DMS153 treated with DMSO at 0.1 percent for 48 hours (cell line): ENCODE measurements at regions not wholly inside any gene's neighbourhood (a gene's known extent, or its start where the extent isn't known, plus 50 kb on each side); places are given as distances from the start of the nearest gene placed in this dataset.
"Not testable (repeated sequence)": the region's sequence is repeated elsewhere in the genome, so short reads cannot be mapped to it uniquely, and the experiment has no call there.

Experiments used
- DNase-seq: peaks from one replicate; lab custom pipeline; 2025; ENCODE audit not compliant: unreplicated experiment; lab: John Stamatoyannopoulos, UW

DNA sequence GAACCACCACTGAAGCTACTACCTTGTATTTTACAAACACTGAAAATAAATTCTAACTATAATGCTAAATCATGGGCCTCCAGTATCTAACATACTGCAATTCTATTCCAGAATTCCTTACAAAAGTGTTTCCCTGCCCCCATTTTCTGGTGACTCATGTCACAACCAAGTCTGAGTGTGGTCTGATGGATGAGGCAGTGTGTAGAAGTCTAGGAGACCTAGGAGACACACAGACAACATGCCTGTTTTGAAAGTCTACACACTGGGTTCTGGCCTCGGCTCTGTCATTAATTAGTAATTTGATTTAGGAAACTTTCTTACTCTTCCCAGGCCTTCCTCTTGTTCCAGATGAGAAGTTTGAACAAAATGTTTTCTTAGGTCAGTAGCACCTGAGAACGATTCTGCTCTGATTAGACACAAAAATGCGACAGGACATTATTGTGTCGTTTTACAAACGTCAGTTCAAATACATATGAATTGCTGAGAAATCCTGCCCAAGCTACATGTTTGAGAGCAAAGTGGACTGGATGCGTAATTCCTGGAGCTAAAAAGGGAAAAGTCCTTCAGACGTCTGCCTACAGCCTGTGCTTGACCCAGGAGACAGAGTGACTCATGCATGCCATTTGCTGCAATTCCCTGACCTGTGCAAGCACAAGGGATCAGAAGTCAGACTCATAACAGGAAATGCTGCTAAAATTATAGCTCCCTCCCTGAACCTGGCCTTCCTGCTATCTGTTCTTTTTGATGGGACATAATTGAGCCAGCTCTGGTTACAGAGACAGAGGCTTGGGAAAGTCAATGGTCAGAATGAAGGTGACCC, 494.4 kb downstream of the SOX11 start:
- no peak for DNase-seq

DNA sequence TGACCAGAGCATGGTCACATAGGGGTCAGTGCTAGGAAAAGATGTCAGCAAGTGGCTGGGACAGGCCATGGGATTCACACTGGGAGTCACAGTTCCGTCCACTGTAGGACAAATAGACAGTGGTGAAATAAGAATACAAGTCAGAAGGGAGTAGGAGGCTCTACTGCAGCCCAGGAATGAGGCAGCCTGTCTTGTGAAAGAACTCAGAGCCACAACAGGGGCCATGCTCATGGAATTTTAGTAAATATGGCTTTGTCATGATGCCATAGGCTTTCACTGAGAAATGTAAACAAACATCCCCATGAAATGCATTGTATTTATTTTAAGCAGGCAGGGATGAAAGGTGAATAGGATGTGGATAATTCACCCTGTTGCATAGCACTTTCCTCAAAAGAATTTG, 504.3 kb downstream of the SOX11 start:
- DNase-seq, result no peak

DNA sequence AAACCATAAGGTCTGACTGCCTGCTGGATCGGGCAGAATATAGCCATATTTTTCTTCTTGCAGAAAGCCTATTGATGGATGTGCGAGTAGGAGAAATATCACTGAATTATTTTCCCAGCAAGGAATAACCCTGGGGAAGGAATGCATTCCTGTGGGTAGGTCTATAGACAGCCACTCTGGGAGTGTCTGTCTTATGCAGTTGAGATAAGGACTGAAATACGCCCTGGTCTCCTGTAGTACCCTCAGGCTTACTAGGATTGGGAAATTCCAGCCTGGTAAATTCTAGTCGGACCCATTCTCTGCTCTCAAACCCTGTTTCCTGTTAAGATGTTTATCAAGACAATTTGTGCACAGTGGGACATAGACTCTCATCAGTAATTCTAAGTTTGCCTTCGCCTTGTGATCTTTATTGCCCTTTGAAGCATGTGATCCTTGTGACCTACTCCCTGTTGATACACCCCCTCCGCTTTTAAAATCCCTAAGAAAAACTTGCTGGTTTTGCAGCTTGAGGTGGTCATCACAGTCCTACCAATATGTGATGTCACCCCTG, 506.3 kb downstream of the SOX11 start:
- DNase-seq, result not testable (repeated sequence)

DNA sequence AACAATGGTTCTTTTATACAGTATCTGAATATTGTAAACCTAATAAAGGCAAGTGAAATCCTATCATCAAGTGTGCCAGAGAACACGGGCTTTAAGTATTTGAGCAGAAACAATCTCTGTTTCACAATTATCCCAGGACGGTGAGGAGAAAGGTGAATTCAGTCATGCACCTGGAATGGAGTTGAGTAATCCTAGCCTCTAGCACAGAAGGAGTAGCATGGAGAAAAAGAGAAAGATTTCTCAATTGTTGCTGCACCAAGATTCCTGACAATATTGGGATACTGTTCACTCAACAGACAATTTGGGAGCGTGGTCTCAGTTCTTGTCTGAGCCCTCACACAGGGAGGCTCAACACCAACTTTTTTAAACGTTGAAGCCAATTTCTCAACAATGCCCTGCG, 510.6 kb downstream of the SOX11 start:
- DNase-seq, result no peak

DNA sequence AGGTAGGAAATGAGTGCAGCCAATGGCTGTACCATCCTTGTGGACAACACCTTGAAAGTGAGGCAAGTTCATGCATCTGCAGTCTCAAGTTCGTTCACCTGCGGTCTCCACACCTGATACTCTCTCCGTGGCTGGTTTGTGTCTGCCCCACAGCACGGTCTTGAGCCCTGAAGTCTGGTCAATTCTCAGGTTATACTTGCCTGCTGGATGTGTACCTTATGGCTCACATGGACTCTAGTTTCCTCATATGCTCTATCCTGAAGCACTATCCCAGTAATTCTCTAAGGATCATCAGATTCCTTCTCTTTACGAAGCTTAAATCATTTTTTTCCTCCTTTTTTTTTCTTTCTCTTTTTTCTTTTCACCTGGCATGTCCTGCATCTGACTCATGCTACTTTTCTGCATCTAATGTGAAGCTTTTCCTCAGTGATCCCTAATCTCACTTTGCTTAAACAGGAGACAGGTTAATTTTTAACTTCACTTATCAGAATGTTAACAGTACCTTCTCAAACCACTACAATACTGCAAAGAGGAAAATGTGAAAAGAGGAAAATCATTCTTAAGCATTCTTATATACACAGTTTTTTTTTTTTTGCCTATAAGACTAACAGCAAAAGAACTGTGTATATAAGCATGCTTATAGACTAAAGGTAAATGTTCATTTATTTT, 511.2 kb downstream of the SOX11 start:
- no peak for DNase-seq

DNA sequence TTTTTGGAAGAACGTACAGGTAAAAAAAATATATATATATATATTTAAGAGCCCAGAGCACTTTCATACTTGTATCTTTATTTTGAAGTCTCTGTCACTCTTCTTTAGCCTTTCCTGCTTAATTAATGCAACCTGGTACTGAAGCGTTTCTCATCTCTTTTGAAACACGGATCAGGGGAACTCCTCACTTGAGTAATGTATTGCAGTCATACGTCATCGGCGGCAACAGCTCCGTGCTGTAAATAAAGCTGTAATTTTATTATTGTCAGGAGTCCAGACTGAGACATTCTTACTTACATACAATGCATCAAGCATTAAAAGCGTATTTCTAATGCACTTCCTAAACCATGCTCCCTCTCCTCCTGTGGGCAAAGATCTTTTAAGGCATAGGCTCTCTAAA, 514.7 kb downstream of the SOX11 start:
- DNase-seq, result no peak

DNA sequence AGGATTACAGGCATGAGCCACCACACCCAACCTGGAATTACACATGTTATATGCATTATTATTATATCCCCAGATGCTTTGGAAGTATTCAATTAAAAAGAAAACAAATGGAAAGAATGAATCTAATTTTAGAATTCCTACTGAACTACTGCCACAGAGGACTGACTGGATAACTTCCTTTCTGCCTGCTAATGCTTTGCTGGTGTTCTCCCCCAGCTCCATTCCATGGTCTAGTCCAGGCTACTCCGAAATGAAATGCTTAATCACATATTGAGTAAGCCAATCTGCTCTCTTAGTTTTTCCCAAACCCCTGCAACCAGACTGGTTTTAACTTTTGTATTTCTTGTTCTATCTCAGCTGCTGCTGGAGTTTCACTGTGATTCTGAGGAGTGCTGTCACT, 519.1 kb downstream of the SOX11 start:
- DNase-seq, result no peak

DNA sequence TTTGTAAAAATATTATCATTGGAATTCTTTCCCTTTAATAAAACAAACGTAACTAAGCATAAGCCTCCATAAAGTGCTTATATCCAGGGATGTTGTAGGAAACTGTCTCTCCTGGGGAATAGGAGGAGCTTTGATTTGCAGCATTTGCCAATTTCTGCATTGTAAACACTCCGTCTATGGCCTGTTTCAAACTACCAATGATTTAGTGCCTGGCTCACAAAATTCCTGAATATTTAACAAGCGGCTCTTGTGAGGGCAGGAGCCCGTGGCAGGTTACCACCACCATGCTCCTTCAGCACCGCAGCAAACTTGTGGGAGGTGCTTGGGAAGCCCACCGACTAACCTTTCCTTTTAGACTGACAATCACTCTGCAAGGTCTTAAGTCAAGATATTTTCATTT, 520.3 kb downstream of the SOX11 start:
- no peak for DNase-seq

DNA sequence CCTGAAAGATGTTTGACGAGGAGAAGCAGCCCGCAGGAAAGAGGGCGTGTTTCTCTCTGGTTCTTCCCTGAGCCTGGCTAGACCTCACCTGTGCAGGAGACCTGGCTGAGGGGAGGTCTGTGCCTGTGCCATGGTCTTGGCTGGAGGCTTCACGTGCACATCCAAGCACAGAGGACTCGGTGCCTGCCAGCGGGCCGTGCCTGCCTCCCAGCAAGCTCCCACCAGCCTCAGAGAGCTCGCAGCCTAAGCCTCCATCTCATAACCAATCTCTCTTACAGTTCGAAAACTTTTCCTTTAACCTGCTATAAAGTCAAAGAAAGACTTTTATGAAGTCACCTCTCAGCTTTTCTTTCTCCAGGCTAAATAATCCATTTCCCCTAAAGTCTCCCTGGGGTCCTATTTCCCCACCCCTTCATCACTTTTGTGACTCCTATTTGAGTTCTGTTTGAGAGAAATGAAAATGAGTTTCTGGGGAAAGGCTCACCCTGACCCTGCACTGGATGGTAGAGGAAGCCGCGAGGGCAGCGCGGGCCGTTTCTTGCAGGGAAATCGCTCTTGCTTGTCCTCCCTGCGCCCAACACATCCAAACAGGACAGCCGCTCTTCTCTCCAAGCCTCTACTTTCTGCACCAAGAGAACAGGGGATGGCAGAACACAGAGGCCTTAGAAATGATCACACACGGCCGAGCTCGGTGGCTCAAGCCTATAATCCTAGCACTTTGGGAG, 521.0 kb downstream of the SOX11 start:
- DNase-seq, result no peak

DNA sequence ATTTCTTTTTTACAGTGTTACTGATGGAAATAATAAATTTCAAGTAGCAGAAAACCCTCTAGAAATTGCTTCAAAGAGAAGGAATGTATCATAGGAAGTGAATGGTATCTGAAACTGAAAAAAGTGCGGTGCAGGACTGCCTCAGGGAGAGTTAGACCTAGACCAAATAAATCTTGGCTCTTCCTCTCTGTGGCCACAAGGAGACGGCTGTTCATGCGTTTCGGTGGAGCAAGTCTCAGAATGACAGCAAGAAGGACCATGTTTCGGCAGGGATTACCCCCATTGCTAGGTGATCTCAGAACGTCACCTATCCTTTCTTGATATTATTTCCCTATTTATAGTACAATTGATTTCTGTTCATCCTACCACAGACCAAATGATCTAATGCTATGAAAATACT, 522.3 kb downstream of the SOX11 start:
- no peak for DNase-seq

DNA sequence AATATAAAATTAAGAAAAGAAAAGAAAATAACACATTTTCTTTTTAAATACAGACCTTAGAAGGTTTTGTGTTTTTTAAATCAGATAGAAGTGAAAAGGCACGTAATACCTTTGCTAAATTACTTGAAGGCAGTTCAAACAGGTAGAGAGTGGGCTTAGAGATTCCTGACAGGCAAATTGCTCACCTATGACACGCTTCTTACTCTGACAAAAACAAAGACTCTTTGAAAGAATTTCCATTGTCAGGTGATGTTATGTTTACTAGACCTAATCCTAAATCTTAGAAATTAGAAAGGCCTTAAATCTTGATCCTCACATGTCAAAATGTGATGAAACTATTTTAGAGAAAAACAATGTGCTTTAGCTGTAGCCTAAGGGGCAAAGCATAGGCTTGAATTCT, 522.9 kb downstream of the SOX11 start:
- DNase-seq, result no peak

DNA sequence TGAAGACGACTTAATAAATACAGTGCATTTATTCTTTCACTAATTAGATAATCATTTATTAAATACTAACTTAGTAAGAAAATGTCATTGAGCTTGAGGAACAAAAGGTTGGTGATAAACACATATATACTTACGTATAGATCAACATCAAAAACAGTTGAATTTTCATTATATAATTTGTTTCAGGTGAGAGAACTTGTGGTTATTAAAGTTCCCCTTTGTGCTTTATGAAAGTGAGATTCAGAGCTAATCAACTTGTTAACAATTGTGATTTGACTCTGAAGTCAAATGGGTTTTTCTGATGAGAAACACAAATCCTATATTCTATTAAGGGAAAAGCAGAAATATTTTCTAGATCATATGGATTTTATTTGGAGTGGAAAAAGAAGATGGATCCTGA, 524.0 kb downstream of the SOX11 start:
- DNase-seq, result no peak

DNA sequence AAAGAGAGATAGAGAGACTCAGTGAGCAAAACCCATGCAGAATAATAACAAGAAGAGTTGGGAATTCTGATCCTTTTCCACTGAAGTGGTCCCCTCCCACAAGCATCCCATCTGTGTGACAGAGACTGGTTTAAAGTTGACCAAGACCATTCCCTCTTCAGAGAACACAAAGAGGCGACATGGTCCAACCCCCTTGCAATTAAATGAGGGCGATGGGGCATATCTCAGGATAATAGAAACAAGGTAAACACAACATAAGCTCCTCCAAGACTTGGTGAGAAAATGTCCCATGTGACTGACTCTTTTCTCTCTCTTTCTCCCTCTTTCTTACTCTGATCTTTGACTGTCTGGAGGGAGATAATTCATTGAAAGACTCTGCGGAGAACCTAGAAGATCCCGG, 526.7 kb downstream of the SOX11 start:
- DNase-seq, result no peak

DNA sequence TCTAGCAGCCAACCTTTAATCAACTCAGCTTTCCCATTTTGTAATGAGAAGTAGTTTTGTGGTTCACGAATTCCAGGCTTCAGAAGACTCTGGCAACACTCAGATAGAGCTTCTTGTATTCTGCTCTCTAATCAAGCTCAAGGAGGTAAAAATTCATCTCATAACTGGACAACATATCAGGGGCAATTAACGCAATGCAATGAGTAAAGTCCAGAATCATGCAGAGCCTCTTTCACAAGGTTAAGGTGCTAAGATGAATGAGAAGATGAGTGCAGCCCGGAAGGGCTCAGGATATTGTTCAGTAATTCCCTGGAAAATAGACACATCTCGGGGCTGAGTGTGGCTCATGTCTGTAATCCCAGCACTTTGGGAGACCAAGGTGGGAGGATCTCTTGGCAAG, 527.7 kb downstream of the SOX11 start:
- DNase-seq, result no peak

DNA sequence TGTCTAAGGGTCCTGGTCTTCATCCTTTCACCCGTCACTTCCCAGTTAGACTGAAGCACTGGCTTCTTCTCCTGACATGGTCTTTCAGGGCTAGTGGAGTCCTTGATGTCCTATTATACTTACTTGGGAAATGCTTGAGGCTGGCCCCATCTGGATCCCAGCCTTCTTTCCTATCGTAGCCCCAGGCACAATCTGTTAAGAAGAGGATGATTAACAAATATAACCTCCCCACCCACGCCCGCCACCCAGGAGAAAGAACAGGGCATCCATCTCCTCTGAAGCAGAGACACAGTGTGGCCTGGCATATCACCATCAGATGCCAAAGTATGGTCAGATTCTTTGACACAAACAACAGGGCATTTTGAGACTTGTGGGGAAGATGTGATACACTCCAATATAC, 530.1 kb downstream of the SOX11 start:
- no peak for DNase-seq

DNA sequence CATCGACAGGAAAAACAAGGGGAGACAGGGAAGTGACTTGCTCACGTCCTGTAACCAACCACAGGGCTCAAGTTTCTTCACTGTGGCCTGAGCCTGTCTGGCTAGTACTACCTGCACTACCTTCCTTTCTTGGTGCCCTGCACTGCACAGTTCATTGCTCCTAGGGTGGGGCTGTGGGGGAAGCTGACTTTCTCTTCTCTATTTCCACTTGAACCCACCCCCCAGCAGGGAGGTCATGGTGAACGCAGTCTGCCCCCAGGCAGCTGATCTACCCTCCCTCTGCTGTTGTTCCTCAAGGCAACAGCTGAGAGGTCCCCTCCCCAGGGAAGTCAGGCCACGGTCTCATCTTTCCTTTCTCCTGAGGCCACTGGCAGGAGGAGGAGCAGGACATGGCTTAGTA, 532.1 kb downstream of the SOX11 start:
- DNase-seq, result no peak

DNA sequence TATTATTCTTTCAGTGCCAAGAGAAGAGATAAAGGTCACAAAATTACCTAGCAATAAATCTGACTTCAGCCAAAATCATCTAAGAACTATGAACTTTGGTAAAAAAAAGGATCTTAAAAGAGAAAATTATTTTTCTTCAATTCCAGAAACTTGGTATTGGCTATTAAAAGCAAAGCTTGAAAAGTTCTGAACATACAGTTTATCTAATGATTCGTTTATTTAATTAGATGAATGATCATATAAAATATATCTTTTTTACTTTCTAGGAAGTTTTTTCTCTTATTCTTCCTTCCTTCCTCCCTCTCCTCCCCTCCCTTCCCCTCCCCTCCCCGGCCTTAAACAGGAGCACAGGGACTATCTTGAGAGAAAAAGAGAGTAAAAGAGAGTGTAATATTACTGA, 536.1 kb downstream of the SOX11 start:
- no peak for DNase-seq

DNA sequence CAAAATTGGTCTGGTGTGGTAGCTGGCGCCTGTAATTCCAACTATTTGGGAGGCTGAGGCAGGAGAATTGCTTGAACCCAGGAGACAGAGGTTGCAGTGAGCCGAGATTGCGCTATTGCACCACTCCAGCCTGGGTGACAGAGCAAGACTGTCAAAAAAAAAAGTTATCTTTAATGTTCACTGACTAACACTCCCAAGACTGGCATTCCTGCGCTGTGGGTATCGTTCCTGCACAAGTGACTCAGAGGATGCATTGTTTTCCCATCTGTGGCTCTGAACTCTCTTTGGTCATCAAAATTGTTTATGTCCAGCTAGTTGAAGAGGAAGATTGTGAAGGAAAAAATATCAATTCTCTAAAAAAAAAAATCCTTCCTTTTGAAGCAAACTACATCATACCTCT, 539.0 kb downstream of the SOX11 start:
- no peak for DNase-seq

DNA sequence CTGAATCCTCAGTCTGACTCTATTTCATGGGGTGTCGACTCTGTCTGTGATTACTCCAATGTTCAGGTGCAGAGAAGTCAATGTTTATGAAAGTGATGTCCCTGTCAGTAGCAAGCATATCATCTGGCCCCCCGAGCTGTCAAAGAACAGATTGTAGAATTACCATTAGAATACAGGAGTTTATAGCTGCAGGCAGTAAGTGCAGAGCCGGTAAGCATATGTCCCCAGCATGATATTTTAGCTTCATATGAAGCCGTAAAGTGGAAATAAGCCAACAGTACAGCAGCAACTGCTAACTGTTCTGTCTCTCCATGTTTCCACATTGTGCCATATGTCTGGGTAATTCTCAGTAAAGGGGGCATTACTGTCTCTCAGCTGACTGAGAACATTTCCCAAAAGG, 541.8 kb downstream of the SOX11 start:
- no peak for DNase-seq

DNA sequence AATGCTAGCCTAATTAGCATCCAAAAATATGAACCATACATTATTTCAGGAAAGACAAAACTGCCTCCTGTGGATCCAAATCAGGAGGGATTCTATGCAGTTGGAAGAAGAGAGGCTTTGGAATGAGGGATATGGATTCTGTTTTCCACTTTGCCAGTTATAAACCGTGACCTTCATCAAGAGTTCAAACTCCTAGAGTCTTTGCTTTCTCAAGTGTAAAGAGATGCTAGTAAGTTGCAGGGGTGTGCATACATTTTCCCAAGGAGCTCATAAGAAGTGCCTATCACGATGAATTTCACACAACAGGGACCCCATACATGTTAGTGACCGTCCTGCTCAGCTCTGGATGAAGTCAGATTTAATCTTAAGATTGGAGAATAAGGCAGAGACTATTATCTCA, 542.5 kb downstream of the SOX11 start:
- DNase-seq, result no peak

DNA sequence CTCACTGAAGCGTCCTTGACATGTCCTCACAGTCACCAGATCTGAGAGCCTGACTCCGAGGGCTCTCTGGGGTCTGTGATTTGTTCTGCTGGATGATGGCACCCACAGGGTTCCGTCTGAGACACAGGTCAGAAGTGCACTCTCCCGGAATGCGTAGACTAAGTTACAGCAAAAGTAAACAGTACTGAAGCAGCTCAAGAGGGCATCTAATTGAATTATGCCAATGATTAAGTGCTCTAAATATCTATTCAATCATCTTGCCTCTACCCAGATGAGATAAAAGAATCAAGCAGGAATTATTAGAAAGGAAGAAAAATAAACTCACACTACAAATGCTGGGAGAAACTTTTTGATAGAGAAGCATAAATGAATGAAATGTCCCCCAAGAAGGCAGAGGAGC, 544.1 kb downstream of the SOX11 start:
- no peak for DNase-seq
